ENCODE measurements at regions not wholly inside any gene's neighbourhood (a gene's known extent, or its start where the extent isn't known, plus 50 kb on each side); places are given as distances from the start of the nearest gene placed in this dataset.
"Not testable (repeated sequence)": the region's sequence is repeated elsewhere in the genome, so short reads cannot be mapped to it uniquely, and the experiment has no call there.

GRCh38 chr6:9702914-9703313 lies 712.0 kb downstream of the TFAP2A start:
- Mint-ChIP-seq H3K27ac (no peak overlapping the region), H3K4me1 (no peaks in the 10 kb centered on the region), H3K27me3 (no peaks in the 10 kb centered on the region), H3K9me3 (no peaks in the 10 kb centered on the region), H3K4me3 (no peak overlapping the region), H3K36me3 (no peaks in the 10 kb centered on the region)
- no peak for DNase-seq
- CTCF ChIA-PET = no interaction called here

DNA sequence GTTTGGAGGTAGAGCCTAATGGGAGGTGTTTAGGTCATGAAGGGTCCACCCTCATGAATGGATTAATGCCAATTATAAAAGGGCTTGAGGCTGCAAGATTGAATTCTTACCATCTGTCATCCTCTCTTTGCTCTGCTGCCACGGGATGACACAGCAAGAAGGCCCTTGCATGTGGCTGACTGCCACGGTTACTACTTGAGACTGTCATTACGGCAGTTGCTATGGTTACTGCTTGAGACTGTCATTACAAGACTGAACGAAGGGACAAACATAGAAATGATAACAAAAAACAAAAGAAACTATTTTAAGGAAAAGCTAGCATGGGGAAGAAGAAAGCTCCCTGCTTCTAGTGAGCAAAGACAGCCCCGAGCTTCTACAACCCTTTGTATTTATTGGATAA lies 715.0 kb downstream of the TFAP2A start:
- Mint-ChIP-seq H3K4me3 (no peak overlapping the region), H3K27ac (no peak overlapping the region), H3K36me3 (no peaks in the 10 kb centered on the region), H3K9me3 (no peaks in the 10 kb centered on the region), H3K27me3 (no peaks in the 10 kb centered on the region), H3K4me1 (no peaks in the 10 kb centered on the region)
- CTCF ChIA-PET = no interaction called here
- no peak for DNase-seq

GRCh38 chr6:9697263-9697931 lies 717.5 kb downstream of the TFAP2A start:
- Mint-ChIP-seq H3K36me3 (no peaks in the 10 kb centered on the region), H3K4me3 (no peak overlapping the region)

DNA sequence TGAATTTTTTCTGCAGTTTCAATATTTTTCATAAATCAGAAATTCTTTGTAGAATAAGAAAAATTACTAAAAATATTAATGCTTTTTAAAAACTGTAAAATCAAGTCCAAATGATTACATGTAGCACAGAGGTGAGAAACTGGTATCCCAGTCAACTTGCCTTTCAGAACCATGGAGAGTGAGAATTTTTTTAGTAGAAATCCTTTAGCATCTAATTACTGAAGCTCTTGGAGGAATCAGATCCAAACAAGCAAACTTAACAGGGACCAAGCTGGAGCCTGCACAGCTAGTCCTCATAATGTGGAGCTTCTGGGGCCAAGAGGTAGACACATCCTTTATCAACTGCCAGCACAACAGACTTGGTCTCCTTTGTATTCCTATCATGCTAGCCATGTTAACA lies 724.5 kb downstream of the TFAP2A start:
- Mint-ChIP-seq H3K4me1 (no peaks in the 10 kb centered on the region), H3K36me3 (no peaks in the 10 kb centered on the region), H3K27ac (no peak overlapping the region), H3K9me3 (no peaks in the 10 kb centered on the region), H3K27me3 (no peaks in the 10 kb centered on the region), H3K4me3 (no peak overlapping the region)
- DNase-seq = no peak
- CTCF ChIA-PET = no interaction called here

More at GRCh38 chr6:9697263-9697931, 717.5 kb downstream of the TFAP2A start:
- Mint-ChIP-seq H3K27me3 (no peaks in the 10 kb centered on the region), H3K4me1 (no peaks in the 10 kb centered on the region), H3K9me3 (no peaks in the 10 kb centered on the region), H3K27ac (no peak overlapping the region)
- CTCF ChIA-PET = no interaction called here
- no peak for DNase-seq

DNA sequence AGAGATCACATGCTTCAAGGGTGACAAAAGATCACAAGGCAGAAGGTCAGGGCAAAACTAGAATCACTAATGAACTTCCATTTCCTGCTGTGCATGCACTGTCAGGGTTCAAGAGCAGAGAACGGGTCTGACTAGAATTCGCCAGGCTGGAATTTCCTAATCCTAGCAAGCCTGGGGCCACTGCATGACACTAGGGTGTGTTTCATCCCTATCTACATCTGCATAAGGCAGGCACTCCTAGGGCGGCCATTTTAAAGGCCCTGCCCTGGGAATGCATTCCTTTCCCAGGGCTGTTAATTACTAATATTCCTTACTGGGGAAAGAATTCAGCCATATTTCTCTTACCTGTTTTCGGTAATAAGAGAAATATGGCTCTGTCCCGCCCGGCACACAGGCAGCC lies 734.1 kb downstream of the TFAP2A start:
- H3K27ac Mint-ChIP-seq, H3K27me3 Mint-ChIP-seq, H3K36me3 Mint-ChIP-seq, H3K4me1 Mint-ChIP-seq, CTCF ChIA-PET, H3K4me3 Mint-ChIP-seq, DNase-seq, H3K9me3 Mint-ChIP-seq: not testable (repeated sequence)

- H3K9me3 Mint-ChIP-seq = peaks cover 5% of the 10 kb centered on the region
- no peak for DNase-seq
- H3K4me1 Mint-ChIP-seq = no peaks in the 10 kb centered on the region
- no peaks in the 10 kb centered on the region for H3K27me3 Mint-ChIP-seq
- H3K36me3 Mint-ChIP-seq = no peaks in the 10 kb centered on the region
- no peak overlapping the region for H3K4me3 Mint-ChIP-seq
- CTCF ChIA-PET = no interaction called here
- no peak overlapping the region for H3K27ac Mint-ChIP-seq
Observed at GRCh38 chr6:9675122-9675521, 739.8 kb downstream of the TFAP2A start.

DNA sequence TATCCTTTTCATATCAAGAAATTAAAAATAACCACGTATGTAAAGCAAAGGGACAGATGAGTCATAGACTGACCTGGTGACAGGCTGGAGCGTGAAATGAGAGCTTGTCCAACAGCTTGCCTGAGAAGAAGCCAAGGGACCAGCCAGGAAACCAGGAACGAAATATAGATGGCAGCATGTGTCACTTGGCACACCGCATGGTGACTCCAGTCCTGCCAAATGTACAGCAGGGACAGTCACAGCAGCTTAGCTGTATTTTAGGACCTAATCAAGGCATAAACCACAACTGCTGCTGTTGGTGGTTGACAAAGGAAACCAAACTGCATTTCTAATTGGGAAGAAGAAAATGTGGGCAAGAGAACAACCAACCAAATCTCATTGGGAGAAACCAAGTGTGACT lies 755.0 kb downstream of the TFAP2A start:
- Mint-ChIP-seq H3K9me3 (peaks cover 5% of the 10 kb centered on the region), H3K36me3 (no peaks in the 10 kb centered on the region), H3K27me3 (no peaks in the 10 kb centered on the region), H3K27ac (no peak overlapping the region), H3K4me1 (no peaks in the 10 kb centered on the region), H3K4me3 (no peak overlapping the region)
- no peak for DNase-seq
- CTCF ChIA-PET = no interaction called here

GRCh38 chr6:9657994-9658393 lies 756.9 kb downstream of the TFAP2A start:
- no peak for DNase-seq
- H3K4me3 Mint-ChIP-seq = no peak overlapping the region
- H3K27ac Mint-ChIP-seq = no peak overlapping the region
- H3K9me3 Mint-ChIP-seq = peaks cover 4% of the 10 kb centered on the region
- CTCF ChIA-PET = no interaction called here
- no peaks in the 10 kb centered on the region for H3K27me3 Mint-ChIP-seq
- H3K36me3 Mint-ChIP-seq = no peaks in the 10 kb centered on the region
- no peaks in the 10 kb centered on the region for H3K4me1 Mint-ChIP-seq

DNA sequence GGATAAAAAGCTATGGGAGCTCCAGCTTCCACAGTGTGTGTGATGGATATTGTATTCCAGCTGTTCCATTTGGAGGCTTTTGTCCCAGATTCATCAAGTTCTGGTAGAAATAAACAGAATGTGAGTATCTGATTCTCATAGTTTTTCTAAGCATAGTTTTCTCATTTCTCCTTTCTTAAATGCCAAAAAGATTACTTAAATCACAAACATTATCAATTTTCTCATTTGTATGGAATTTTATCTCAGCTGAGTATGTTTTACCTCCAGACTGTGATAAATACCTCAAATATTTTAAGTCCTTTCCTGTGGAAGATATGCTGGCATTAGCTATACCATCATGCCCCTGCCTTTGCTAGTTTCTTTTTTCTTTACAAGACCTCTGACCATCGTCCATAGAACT lies 767.3 kb downstream of the TFAP2A start:
- Mint-ChIP-seq H3K27ac (no peak overlapping the region), H3K9me3 (no peaks in the 10 kb centered on the region), H3K27me3 (no peaks in the 10 kb centered on the region), H3K4me1 (no peaks in the 10 kb centered on the region), H3K4me3 (no peak overlapping the region), H3K36me3 (no peaks in the 10 kb centered on the region)
- CTCF ChIA-PET = no interaction called here
- no peak for DNase-seq

DNA sequence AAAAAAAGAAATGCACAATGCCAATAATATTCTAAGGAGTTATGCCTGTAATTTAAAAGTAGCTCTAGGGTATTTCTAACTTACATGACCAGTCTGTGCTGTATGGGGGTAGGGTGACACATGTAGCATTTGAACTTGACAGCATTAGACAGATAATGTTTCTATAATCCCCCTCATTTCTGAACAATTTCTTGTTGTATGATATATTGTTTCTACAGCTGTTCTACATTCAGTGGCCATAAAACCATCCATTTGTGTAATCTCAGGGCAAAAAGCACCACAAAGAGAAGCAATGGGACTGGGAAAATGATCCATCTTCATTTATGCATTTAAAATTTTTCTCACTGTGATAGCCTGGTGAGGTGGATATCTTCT lies 767.8 kb downstream of the TFAP2A start:
- Mint-ChIP-seq H3K27me3 (no peaks in the 10 kb centered on the region), H3K36me3 (no peaks in the 10 kb centered on the region), H3K4me3 (no peak overlapping the region), H3K27ac (no peak overlapping the region), H3K9me3 (no peaks in the 10 kb centered on the region), H3K4me1 (no peaks in the 10 kb centered on the region)
- DNase-seq = no peak
- CTCF ChIA-PET = no interaction called here

- CTCF ChIA-PET = no interaction called here
- H3K36me3 Mint-ChIP-seq = no peaks in the 10 kb centered on the region
- DNase-seq = no peak
- no peak overlapping the region for H3K27ac Mint-ChIP-seq
- no peaks in the 10 kb centered on the region for H3K4me1 Mint-ChIP-seq
- no peaks in the 10 kb centered on the region for H3K9me3 Mint-ChIP-seq
- no peaks in the 10 kb centered on the region for H3K27me3 Mint-ChIP-seq
- no peak overlapping the region for H3K4me3 Mint-ChIP-seq
Observed at GRCh38 chr6:9646342-9647070, 768.4 kb downstream of the TFAP2A start.

DNA sequence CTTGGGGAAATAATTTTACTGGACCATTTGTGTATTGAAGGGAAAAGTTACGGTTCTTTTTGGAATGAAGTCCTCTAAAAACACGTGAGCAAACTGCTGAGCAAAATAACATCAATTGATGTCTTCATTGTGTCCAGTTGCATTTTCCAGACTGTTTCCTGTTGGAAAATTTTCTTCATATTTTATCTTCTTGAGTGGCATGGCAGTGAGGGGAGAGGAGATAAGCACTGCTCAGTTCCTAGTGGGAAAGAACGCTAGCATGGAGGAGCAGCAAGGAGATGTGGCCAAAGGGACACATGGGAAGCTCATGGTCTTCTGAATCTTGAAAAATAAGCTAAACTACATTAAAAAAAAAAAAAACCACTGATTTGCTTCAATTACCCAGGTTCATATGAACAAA lies 776.0 kb downstream of the TFAP2A start:
- peaks cover 2% of the 10 kb centered on the region for H3K9me3 Mint-ChIP-seq
- H3K27me3 Mint-ChIP-seq = no peaks in the 10 kb centered on the region
- CTCF ChIA-PET = no interaction called here
- no peak overlapping the region for H3K4me3 Mint-ChIP-seq
- H3K4me1 Mint-ChIP-seq = no peaks in the 10 kb centered on the region
- no peak overlapping the region for H3K27ac Mint-ChIP-seq
- no peaks in the 10 kb centered on the region for H3K36me3 Mint-ChIP-seq
- DNase-seq = no peak

GRCh38 chr6:9634776-9635175 lies 780.1 kb downstream of the TFAP2A start:
- no peaks in the 10 kb centered on the region for H3K27me3 Mint-ChIP-seq
- no peaks in the 10 kb centered on the region for H3K4me1 Mint-ChIP-seq
- no peaks in the 10 kb centered on the region for H3K36me3 Mint-ChIP-seq
- H3K9me3 Mint-ChIP-seq = peaks cover 7% of the 10 kb centered on the region
- H3K4me3 Mint-ChIP-seq = no peak overlapping the region
- no peak overlapping the region for H3K27ac Mint-ChIP-seq
- CTCF ChIA-PET = no interaction called here
- DNase-seq = no peak

DNA sequence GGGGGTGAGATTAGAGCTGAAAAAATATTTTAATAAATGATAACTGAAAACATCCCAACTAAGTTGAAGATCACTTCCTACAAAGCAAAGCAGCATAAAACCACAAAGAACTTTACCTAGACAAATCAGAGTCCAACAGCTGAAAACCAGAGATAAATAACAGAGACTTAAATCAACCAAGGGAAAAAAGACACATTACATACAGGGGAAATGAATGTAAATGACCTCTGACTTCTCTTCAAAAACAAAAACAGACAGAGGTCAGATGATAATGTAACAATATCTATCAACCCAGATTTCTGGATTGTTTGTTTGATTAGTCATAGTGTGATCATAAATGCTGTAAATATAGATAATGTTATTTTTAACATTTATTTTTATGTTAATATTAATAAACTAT lies 782.8 kb downstream of the TFAP2A start:
- H3K27ac Mint-ChIP-seq = no peak overlapping the region
- peaks cover 6% of the 10 kb centered on the region for H3K9me3 Mint-ChIP-seq
- DNase-seq = no peak
- CTCF ChIA-PET = no interaction called here
- H3K4me3 Mint-ChIP-seq = no peak overlapping the region
- H3K36me3 Mint-ChIP-seq = no peaks in the 10 kb centered on the region
- no peaks in the 10 kb centered on the region for H3K4me1 Mint-ChIP-seq
- no peaks in the 10 kb centered on the region for H3K27me3 Mint-ChIP-seq

DNA sequence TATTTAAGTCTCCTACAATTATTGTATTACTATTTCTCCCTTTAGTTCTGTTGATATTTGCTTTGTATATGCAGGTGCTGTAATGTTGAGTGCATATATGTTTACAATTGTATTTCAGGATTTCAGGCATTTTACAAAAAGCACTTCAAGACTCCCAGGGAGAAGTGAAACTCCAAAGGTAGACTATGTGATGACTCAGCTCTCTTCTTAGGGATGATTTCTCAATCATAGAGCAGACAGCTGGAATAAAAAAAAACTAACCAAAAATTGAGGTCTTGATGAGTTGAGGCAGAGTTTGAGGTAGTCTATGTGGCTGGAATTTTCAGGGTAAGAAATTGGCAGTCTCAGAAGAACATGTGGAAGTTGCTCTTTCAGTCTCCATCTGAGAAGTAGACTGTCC lies 786.1 kb downstream of the TFAP2A start:
- Mint-ChIP-seq H3K4me1 (no peaks in the 10 kb centered on the region), H3K27me3 (no peaks in the 10 kb centered on the region), H3K27ac (no peak overlapping the region), H3K4me3 (no peak overlapping the region), H3K36me3 (no peaks in the 10 kb centered on the region), H3K9me3 (peaks cover 6% of the 10 kb centered on the region)
- CTCF ChIA-PET = no interaction called here
- DNase-seq = no peak
